PC-3 (cell line): ENCODE measurements at regions not wholly inside any gene's neighbourhood (a gene's known extent, or its start where the extent isn't known, plus 50 kb on each side); places are given as distances from the start of the nearest gene placed in this dataset.

Experiments
- ATAC-seq: fragments of 200-7000 bp; cut with Tn5 transposase; 2 replicates; pipeline ENCODE4 v1.9.1; 2020; ENCODE audit warnings: mild to moderate bottlenecking, moderate library complexity
- BruUV-seq: library from RNA; stranded (reverse); fragments of 400-500 nt; replicated peaks from 2 replicates; lab custom pipeline; 2021; lab: Mats Ljungman, UMichigan
- CTCF ChIA-PET: fragments of 300-600 bp; sonication (Branson Sonifier 250); formaldehyde crosslinking; loops from one replicate; lab custom pipeline; 2022; ENCODE audit warnings: antibody characterized with exemption; lab: Charles Lee
- POLR2A ChIA-PET: fragments of 300-600 bp; sonication (Branson Sonifier 250); formaldehyde crosslinking; loops from one replicate; lab custom pipeline; 2022; ENCODE audit warnings: antibody characterized with exemption; ENCODE audit not compliant: unreplicated experiment; lab: Charles Lee
- DNase-seq: peaks from one replicate; pipeline ENCODE4 v3.0.0-alpha.2; 2015
- H2AFZ ChIP-seq: fragments of 300-600 bp; sonication (generic); 2 replicates; pipeline ENCODE4 v1.6.0; 2016; ENCODE audit warnings: antibody characterized with exemption, low read length
- H3F3A ChIP-seq: fragments of 300-600 bp; sonication (generic); one replicate; pipeline ENCODE4 v1.6.0; 2017; ENCODE audit warnings: antibody characterized with exemption, low read length, control low read depth, mild to moderate bottlenecking; ENCODE audit not compliant: unreplicated experiment
- H3K27ac ChIP-seq: fragments of 300-600 bp; sonication (generic); 2 replicates; pipeline ENCODE4 v1.5.1; 2016; ENCODE audit warnings: mild to moderate bottlenecking, low read length
- H3K27me3 ChIP-seq: fragments of 300-600 bp; sonication (generic); 2 replicates; pipeline ENCODE4 v1.6.1; 2016; ENCODE audit warnings: low read length, mixed read lengths
- H3K36me3 ChIP-seq: fragments of 300-600 bp; sonication (generic); 2 replicates; pipeline ENCODE4 v1.6.1; 2016; ENCODE audit warnings: low read depth, mixed run types, low read length, mixed read lengths
- H3K4me1 ChIP-seq: fragments of 300-600 bp; sonication (generic); 2 replicates; pipeline ENCODE4 v1.5.1; 2016; ENCODE audit warnings: low read length; ENCODE audit not compliant: insufficient read depth
- H3K4me2 ChIP-seq: fragments of 300-600 bp; sonication (generic); 2 replicates; pipeline ENCODE4 v1.6.0; 2016; ENCODE audit warnings: low read length
- H3K4me3 ChIP-seq: fragments of 300-600 bp; sonication (generic); 2 replicates; pipeline ENCODE4 v1.5.1; 2016; ENCODE audit warnings: mild to moderate bottlenecking, low read length, mixed read lengths
- H3K79me2 ChIP-seq: fragments of 300-600 bp; sonication (generic); 2 replicates; pipeline ENCODE4 v1.6.1; 2017; ENCODE audit warnings: low read length, mixed read lengths
- H3K9ac ChIP-seq: fragments of 300-600 bp; sonication (generic); 2 replicates; pipeline ENCODE4 v1.6.0; 2016; ENCODE audit warnings: mild to moderate bottlenecking, low read length
- H3K9me2 ChIP-seq: fragments of 300-600 bp; sonication (generic); replicated peaks from 2 replicates; pipeline ENCODE4 v1.6.1; 2016; ENCODE audit warnings: mixed run types, low read length, mixed read lengths
- H3K9me3 ChIP-seq: fragments of 300-600 bp; sonication (generic); 2 replicates; pipeline ENCODE4 v1.6.1; 2016; ENCODE audit warnings: low read length, mixed read lengths
- H4K20me1 ChIP-seq: fragments of 300-600 bp; sonication (generic); 2 replicates; pipeline ENCODE4 v1.6.1; 2016; ENCODE audit warnings: low read length, mixed read lengths
- CTCF ChIP-seq: fragments of 300-600 bp; sonication (generic); conservative IDR thresholded peaks from 2 replicates; pipeline ENCODE4 v1.5.1; 2017; ENCODE audit warnings: antibody characterized with exemption, low read depth, mild to moderate bottlenecking, low read length
- EZH2 ChIP-seq: fragments of 300-600 bp; sonication (generic); IDR thresholded peaks from one replicate; pipeline ENCODE4 v1.6.1; 2017; ENCODE audit warnings: antibody characterized with exemption, mild to moderate bottlenecking, low read length; ENCODE audit not compliant: unreplicated experiment
- EZH2phosphoT487 ChIP-seq: fragments of 300-600 bp; sonication (generic); IDR thresholded peaks from 2 replicates; pipeline ENCODE4 v1.6.1; 2018; ENCODE audit warnings: mild to moderate bottlenecking, antibody characterized with exemption, low read length, borderline replicate concordance
- intact Hi-C: fragments of 100-400 bp; cut with micrococcal nuclease; formaldehyde crosslinking; loops from 2 replicates; pipeline ENCODE4 v1.9.0; 2023

- no peaks in the 10 kb centered on the region for H3K9me3 ChIP-seq
- H3K4me1 ChIP-seq = no peaks in the 10 kb centered on the region
- TF ChIP-seq CTCF = no peak
- TF ChIP-seq EZH2 = no peak
- TF ChIP-seq EZH2phosphoT487 = no peak
- no peak overlapping the region for H3K4me2 ChIP-seq
- ATAC-seq (no peak), DNase-seq (no peak)
- H3K9ac ChIP-seq = no peak overlapping the region
- BruUV-seq = no TSS peak
- intact Hi-C loops = no loop called here
- no peak overlapping the region for H2AFZ ChIP-seq
- H3K9me2 ChIP-seq = no peaks in the 10 kb centered on the region
- no peaks in the 10 kb centered on the region for H3K36me3 ChIP-seq
- no peaks in the 10 kb centered on the region for H3F3A ChIP-seq
- no peaks in the 10 kb centered on the region for H4K20me1 ChIP-seq
- ChIA-PET POLR2A (no interaction called here), CTCF (no interaction called here)
- H3K79me2 ChIP-seq = no peaks in the 10 kb centered on the region
- peaks cover 37% of the 10 kb centered on the region for H3K27me3 ChIP-seq
- no peak overlapping the region for H3K4me3 ChIP-seq
- no peak overlapping the region for H3K27ac ChIP-seq
These were observed 85.3 kb upstream of the ZBTB40 start for GRCh38 chr1:22366346-22366745.

- no peaks in the 10 kb centered on the region for H4K20me1 ChIP-seq
- no peak overlapping the region for H3K27ac ChIP-seq
- ATAC-seq = no peak
- H3K9me2 ChIP-seq = no peaks in the 10 kb centered on the region
- no peaks in the 10 kb centered on the region for H3K36me3 ChIP-seq
- no peaks in the 10 kb centered on the region for H3K79me2 ChIP-seq
- H3K9ac ChIP-seq = no peak overlapping the region
- intact Hi-C loops = no loop called here
- no peak for DNase-seq
- TF ChIP-seq EZH2 (no peak), CTCF (no peak), EZH2phosphoT487 (no peak)
- POLR2A ChIA-PET = no interaction called here
- H2AFZ ChIP-seq = no peak overlapping the region
- H3K4me1 ChIP-seq = no peaks in the 10 kb centered on the region
- no peak overlapping the region for H3K4me2 ChIP-seq
- H3K27me3 ChIP-seq = peaks cover 27% of the 10 kb centered on the region
- CTCF ChIA-PET = no interaction called here
- no peak overlapping the region for H3K4me3 ChIP-seq
- BruUV-seq = no TSS peak
- H3F3A ChIP-seq = no peaks in the 10 kb centered on the region
- no peaks in the 10 kb centered on the region for H3K9me3 ChIP-seq
These were observed 83.5 kb upstream of the ZBTB40 start for GRCh38 chr1:22368125-22368524.

GRCh38 chr1:22369294-22370189 is 82.1 kb upstream of the ZBTB40 start:
- H3K27ac ChIP-seq = no peak overlapping the region
- ATAC-seq = no peak
- ChIA-PET POLR2A (interaction anchor here (0.6 kb wide), 1 partner anchor 28 kb away, joined by 30 read pairs; no protein-coding TSS in a partner anchor), CTCF (interaction anchor here (0.6 kb wide), 1 partner anchor 33 kb away, joined by 3 read pairs; no protein-coding TSS in a partner anchor)
- BruUV-seq = no TSS peak
- DNase-seq = no peak
- H2AFZ ChIP-seq = no peak overlapping the region
- no peak for TF ChIP-seq EZH2
- TF ChIP-seq EZH2phosphoT487 = no peak
- TF ChIP-seq CTCF = no peak
- H3K4me2 ChIP-seq = no peak overlapping the region
- no peaks in the 10 kb centered on the region for H3K36me3 ChIP-seq
- H4K20me1 ChIP-seq = no peaks in the 10 kb centered on the region
- intact Hi-C loops = no loop called here
- peaks cover 27% of the 10 kb centered on the region for H3K27me3 ChIP-seq
- H3K4me3 ChIP-seq = no peak overlapping the region
- no peaks in the 10 kb centered on the region for H3K9me2 ChIP-seq
- no peaks in the 10 kb centered on the region; the same call in 1 of the 2 replicates for H3K9me3 ChIP-seq
- H3K4me1 ChIP-seq = no peaks in the 10 kb centered on the region
- no peak overlapping the region for H3K9ac ChIP-seq
- no peaks in the 10 kb centered on the region for H3F3A ChIP-seq
- no peaks in the 10 kb centered on the region for H3K79me2 ChIP-seq
